ENCODE measurements at regions not wholly inside any gene's neighbourhood (a gene's known extent, or its start where the extent isn't known, plus 50 kb on each side); places are given as distances from the start of the nearest gene placed in this dataset.

- no peak overlapping the region for H3K4me2 ChIP-seq
- no peak overlapping the region for H3K4me3 ChIP-seq
- CTCF ChIA-PET: no interaction called here
- H3K27ac ChIP-seq: no peak overlapping the region
- H3K27me3 ChIP-seq (ENCODE audit: insufficient read depth, low read depth): no peaks in the 10 kb centered on the region
- no peak for DNase-seq
- H3K4me1 ChIP-seq (replicated peaks; ENCODE audit: insufficient read depth): no peaks in the 10 kb centered on the region
- BruUV-seq (replicated peaks): no TSS peak
- intact Hi-C loops (cut with micrococcal nuclease; ENCODE audit: unreplicated experiment): no loop called here
- no peaks in the 10 kb centered on the region for H3K9me3 ChIP-seq (ENCODE audit: insufficient read depth, low read depth)
- no peaks in the 10 kb centered on the region for H3F3A ChIP-seq (ENCODE audit: insufficient read depth, low read depth)
- H2AFZ ChIP-seq: no peak overlapping the region
- no peaks in the 10 kb centered on the region for H3K9me2 ChIP-seq (ENCODE audit: insufficient read depth)
- POLR2A ChIA-PET (ENCODE audit: unreplicated experiment): no interaction called here
- TF ChIP-seq CTCF (conservative IDR thresholded peaks at IDR 0.05): no peak
- TF ChIP-seq EZH2 (IDR thresholded peaks at IDR 0.05; ENCODE audit: low read depth): no peak
- H3K79me2 ChIP-seq (ENCODE audit: low read depth): no peaks in the 10 kb centered on the region
- no peaks in the 10 kb centered on the region for H4K20me1 ChIP-seq (ENCODE audit: insufficient read depth)
- H3K36me3 ChIP-seq (ENCODE audit: low read depth): no peaks in the 10 kb centered on the region
Observed at GRCh38 chr20:55761100-55761499, 244.2 kb downstream of the CBLN4 start.

GRCh38 chr20:55760586-55760985 lies 244.7 kb downstream of the CBLN4 start:
- Histone ChIP-seq H3K79me2 (ENCODE audit: low read depth) (no peaks in the 10 kb centered on the region), H3K4me2 (no peak overlapping the region), H3K36me3 (ENCODE audit: low read depth) (no peaks in the 10 kb centered on the region), H3K4me1 (replicated peaks; ENCODE audit: insufficient read depth) (no peaks in the 10 kb centered on the region), H3K9me3 (ENCODE audit: insufficient read depth, low read depth) (no peaks in the 10 kb centered on the region), H3K9me2 (ENCODE audit: insufficient read depth) (no peaks in the 10 kb centered on the region), H4K20me1 (ENCODE audit: insufficient read depth) (no peaks in the 10 kb centered on the region), H3K4me3 (no peak overlapping the region), H2AFZ (no peak overlapping the region), H3K27me3 (ENCODE audit: insufficient read depth, low read depth) (no peaks in the 10 kb centered on the region), H3K27ac (no peak overlapping the region), H3F3A (ENCODE audit: insufficient read depth, low read depth) (no peaks in the 10 kb centered on the region)
- TF ChIP-seq EZH2 (IDR thresholded peaks at IDR 0.05; ENCODE audit: low read depth) (no peak), CTCF (conservative IDR thresholded peaks at IDR 0.05) (no peak)
- ChIA-PET CTCF (no interaction called here), POLR2A (ENCODE audit: unreplicated experiment) (no interaction called here)
- DNase-seq: no peak
- intact Hi-C loops (cut with micrococcal nuclease; ENCODE audit: unreplicated experiment): no loop called here
- BruUV-seq (replicated peaks): no TSS peak

GRCh38 chr20:55755861-55756260 lies 249.5 kb downstream of the CBLN4 start:
- H2AFZ ChIP-seq: no peak overlapping the region
- no peaks in the 10 kb centered on the region for H3K79me2 ChIP-seq (ENCODE audit: low read depth)
- H3K4me1 ChIP-seq (replicated peaks; ENCODE audit: insufficient read depth): no peaks in the 10 kb centered on the region
- intact Hi-C loops (cut with micrococcal nuclease; ENCODE audit: unreplicated experiment): no loop called here
- CTCF ChIA-PET: no interaction called here
- no peaks in the 10 kb centered on the region for H3K36me3 ChIP-seq (ENCODE audit: low read depth)
- no peaks in the 10 kb centered on the region for H3K9me2 ChIP-seq (ENCODE audit: insufficient read depth)
- POLR2A ChIA-PET (ENCODE audit: unreplicated experiment): no interaction called here
- no peak overlapping the region for H3K4me2 ChIP-seq
- DNase-seq: no peak
- no peaks in the 10 kb centered on the region for H3K9me3 ChIP-seq (ENCODE audit: insufficient read depth, low read depth)
- H3K27me3 ChIP-seq (ENCODE audit: insufficient read depth, low read depth): no peaks in the 10 kb centered on the region
- no peak for TF ChIP-seq CTCF (conservative IDR thresholded peaks at IDR 0.05)
- TF ChIP-seq EZH2 (IDR thresholded peaks at IDR 0.05; ENCODE audit: low read depth): no peak
- no peaks in the 10 kb centered on the region for H4K20me1 ChIP-seq (ENCODE audit: insufficient read depth)
- H3K4me3 ChIP-seq: no peak overlapping the region
- H3K27ac ChIP-seq: no peak overlapping the region
- H3F3A ChIP-seq (ENCODE audit: insufficient read depth, low read depth): no peaks in the 10 kb centered on the region
- no TSS peak for BruUV-seq (replicated peaks)

All from PC-9 (cell line).